HepG2 (cell line): ENCODE measurements at regions not wholly inside any gene's neighbourhood (a gene's known extent, or its start where the extent isn't known, plus 50 kb on each side); places are given as distances from the start of the nearest gene placed in this dataset.

Source experiments
- GABPA ChIP-seq, 2 experiments: IDR thresholded peaks; 2 replicates each; pipeline ENCODE4 v1.6.1; 2011 to 2016; ENCODE audit warnings: low read depth in 2 of 2, low read length in 1 of 2, missing biosample characterization in 1 of 2, missing genetic modification characterization in 1 of 2
- MYC ChIP-seq: sonication (generic); formaldehyde crosslinking; IDR thresholded peaks from 2 replicates; pipeline ENCODE4 v1.9.0; 2021; ENCODE audit warnings: missing genetic modification reagents, borderline replicate concordance

DNA sequence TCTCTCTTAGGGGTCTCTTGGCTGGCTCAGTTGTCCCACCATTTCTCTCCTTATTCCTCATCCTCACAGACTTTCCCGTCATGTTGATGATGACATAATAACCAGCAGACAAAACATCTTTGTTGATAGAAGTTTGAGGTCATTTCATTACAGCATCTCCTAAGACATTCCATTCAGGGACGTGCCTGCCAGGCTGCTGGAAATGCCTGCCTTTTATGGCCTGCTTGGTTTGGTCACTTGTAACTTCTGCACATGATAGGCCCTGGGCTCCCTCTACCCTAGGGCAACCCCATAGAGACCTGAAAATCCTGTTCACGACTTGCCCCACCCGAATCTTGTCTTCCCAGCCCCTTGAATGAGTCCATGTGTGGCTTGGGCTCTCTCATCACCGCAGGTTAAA, 81.7 kb downstream of the SDC1 start:
- TF ChIP-seq GABPA (IDR thresholded peaks at IDR 0.05; ENCODE audit: low read depth, low read length), result no peak
- TF ChIP-seq GABPA (CRISPR knock-in tag; IDR thresholded peaks at IDR 0.05; ENCODE audit: low read depth), result no peak
- TF ChIP-seq MYC, result no peak
